Activated naive CD4-positive, alpha-beta T cell treated with Interleukin-2 at 50 U/mL for 16 hours (primary cell): ENCODE measurements at regions not wholly inside any gene's neighbourhood (a gene's known extent, or its start where the extent isn't known, plus 50 kb on each side); places are given as distances from the start of the nearest gene placed in this dataset.

Source experiments
- DNase-seq: peaks from one replicate; pipeline ENCODE4 v3.0.0-alpha.2; 2020

DNA sequence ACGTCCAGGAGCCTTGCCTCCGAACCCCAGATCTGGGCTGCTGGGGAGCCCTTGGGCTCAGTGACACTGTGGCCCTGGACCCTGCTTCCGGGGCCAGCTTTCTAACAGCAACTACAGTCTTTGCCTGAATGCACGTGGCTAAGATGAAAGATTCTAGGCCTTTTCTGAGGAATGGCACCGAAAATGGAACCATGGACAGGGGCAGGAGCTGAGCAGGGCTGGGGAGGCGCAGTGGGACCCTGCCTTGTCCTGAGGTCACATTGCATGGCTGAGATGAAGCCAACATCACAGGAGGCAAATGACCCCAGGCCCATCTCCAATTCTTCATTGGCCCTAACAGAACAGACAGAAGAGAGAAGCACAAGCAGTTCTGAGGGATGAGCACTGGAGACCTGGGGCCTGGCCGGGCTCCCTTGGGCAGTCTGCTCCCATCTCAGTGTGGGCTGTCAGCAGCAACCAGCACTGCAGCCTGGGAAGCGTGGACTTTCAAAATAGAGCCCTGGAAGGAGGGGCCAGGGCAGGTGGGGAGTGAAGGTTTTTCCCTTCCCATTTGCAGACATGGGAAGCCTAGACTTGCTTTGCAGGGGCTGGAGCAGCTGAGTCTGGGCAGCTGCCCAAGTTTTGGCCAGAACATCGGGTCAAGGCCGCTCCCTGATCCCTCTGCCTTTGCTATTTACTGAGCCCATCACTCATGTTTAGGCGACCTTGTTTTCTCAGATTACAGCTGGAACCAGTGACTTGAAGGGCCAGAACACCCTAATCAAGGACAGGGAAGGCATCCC lies 114.4 kb upstream of the TCERG1L start:
- DNase-seq, result no peak

- DNase-seq, result no peak
These were observed 115.0 kb upstream of the TCERG1L start for GRCh38 chr10:131426534-131426898.

- no peak for DNase-seq
These were observed 115.8 kb upstream of the TCERG1L start for GRCh38 chr10:131427281-131427680.

DNA sequence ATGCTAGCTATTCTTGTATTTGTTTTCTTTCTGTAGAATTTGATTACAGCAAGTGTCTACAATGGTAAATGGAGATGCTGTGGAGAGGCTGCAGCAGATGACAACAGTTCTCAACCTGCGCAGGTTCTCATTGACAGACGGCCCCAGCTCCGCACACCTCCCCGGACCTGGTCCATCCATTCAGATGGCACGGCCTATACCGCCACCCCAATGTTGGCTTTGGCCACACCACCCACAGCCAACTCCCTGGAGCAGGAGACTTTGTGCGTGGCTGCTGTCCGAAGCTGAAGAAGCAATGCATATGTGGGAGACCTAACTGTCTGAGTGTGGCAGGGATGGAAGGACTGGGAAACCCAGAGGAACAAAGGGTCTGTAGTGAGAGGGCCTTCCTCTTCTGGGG lies 116.4 kb upstream of the TCERG1L start:
- no peak for DNase-seq

DNA sequence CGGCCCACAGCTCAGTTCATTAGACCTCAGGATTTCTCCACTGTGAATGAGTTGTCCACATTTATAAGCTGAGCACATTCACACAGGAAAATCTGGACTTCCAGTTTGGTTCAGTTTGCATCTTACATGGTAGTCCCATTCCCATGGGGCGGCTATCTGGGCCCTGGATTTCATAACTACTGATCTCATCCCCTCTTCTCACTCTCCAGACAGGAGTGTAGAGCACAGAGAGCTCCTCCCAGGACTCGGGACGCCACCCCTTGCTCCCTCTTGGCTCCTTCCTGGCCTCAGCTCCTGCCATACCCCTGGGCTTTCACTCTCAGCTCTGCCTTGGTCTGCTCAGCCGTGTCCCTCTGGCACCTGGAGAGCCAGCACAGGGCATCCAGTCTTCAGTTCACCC lies 117.6 kb upstream of the TCERG1L start:
- no peak for DNase-seq

DNA sequence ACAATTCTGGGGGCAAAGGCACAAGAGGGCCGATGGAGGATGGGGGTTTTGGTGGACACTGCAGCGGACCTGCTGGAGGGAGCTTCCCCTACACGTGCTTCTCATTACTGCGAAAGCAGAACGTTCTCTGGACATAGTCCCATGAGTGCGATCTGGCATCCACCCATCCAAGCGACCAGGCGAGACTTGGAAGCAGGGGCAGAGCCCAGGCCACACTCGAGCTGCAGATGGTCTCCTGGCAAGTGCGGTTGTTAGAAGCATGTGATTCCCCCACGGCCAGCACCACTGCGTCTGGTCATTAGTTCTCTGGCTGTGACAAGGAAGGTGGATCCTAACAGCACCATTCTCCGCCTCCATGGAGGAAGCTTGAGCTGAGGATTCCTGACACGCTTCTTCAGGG lies 118.4 kb upstream of the TCERG1L start:
- DNase-seq, result no peak

- DNase-seq, result no peak
These were observed 119.3 kb upstream of the TCERG1L start for GRCh38 chr10:131430716-131431412.

- no peak for DNase-seq
These were observed 120.0 kb upstream of the TCERG1L start for GRCh38 chr10:131431533-131431932.

GRCh38 chr10:131431978-131432690 lies 120.6 kb upstream of the TCERG1L start:
- DNase-seq, result no peak

DNA sequence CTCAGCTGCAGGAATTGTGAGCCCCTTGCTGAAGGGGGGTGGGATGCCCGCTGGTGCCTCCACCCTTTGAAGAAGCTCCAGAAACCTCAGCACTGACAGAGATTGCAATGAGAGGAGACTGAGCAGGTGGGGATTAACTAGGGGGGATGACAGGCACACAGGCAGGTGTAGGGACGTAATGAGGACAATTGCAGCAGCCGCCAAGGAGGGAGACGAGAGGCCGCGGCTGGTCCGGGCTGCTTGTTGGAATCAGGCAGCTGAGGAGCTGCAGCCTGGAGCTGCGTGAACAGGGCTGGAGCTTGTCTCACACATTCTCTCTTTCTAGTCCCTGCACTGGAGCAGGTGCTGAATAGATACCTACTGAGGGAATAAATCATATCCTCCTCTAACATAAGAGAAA lies 122.0 kb upstream of the TCERG1L start:
- no peak for DNase-seq

DNA sequence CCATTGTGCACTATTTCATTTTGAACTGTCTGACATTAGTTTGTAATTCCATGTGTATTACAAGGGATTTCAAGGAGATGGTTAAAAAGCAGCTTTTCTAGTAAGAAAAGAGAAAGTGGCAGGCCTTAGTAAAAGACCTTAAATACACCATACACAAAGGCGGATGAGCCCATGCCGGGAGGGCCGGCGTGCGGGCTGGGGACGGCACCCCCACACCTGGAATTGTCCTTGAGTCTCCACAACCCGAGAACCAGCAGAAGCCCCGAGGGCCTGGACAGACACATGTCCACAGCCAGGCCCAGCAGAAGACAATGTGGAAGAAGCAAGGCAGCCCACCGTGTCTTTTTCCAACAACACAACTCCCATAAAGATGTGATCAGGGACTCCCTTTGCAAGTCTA lies 123.7 kb upstream of the TCERG1L start:
- DNase-seq, result no peak

DNA sequence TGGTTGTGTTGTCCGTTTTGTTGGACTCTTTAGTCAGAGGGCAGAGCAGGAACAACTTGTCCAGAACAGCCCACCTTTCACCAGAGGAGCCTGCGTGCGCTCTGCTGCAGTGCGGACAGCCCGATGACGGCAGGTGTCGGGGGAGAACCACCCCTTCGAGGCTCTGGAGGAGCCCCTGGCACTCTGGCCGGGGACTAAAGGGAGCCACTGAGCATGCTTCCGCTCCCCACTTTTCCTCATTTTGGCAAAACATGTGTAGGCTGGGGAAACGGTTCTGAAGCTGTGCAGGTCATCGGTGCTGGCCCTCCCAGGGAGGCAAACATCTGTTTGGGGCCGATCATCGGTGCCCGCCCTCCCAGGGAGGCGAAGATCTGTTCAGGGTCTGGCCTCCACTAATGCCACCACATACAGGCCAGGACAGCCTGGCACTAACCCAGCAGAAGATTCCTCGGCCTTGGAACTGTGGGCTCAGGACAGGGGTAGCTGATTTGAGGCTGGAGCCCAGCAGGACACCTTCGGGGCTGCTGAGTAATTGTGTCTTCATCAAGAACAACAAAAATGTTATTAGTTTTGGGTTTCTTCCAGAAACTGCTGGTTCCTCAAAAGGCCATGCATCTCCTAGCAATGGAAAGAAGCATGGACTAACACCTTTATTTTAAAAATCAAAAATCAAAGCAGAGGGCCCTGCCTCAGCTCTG lies 124.4 kb upstream of the TCERG1L start:
- DNase-seq, result no peak

DNA sequence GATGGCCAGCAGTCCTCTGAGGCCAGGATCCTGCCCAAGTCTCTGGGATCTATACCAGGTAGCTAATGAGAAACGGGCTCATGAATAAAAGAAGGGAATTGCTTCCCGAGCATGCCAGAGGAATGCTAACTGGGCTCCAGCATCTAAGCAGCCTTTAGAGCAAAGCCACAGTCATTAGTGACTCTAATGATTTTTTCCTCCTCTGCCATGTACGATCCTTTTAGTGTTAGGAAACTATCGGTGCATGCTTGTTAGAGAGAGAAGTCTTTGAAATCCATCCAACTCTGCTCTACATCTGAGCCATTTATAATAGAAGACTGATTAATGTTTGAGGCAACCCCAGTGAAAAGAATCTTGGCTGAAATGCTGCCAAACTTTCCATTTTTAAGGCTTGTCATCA lies 124.9 kb upstream of the TCERG1L start:
- no peak for DNase-seq

GRCh38 chr10:131437556-131438475 lies 126.3 kb upstream of the TCERG1L start:
- DNase-seq, result no peak

GRCh38 chr10:131438665-131439064 lies 127.1 kb upstream of the TCERG1L start:
- no peak for DNase-seq

- no peak for DNase-seq
These were observed 128.2 kb upstream of the TCERG1L start for GRCh38 chr10:131439705-131440104.

- DNase-seq, result no peak
These were observed 129.2 kb upstream of the TCERG1L start for GRCh38 chr10:131440405-131441360.

GRCh38 chr10:131442271-131442670 lies 130.8 kb upstream of the TCERG1L start:
- no peak for DNase-seq

DNA sequence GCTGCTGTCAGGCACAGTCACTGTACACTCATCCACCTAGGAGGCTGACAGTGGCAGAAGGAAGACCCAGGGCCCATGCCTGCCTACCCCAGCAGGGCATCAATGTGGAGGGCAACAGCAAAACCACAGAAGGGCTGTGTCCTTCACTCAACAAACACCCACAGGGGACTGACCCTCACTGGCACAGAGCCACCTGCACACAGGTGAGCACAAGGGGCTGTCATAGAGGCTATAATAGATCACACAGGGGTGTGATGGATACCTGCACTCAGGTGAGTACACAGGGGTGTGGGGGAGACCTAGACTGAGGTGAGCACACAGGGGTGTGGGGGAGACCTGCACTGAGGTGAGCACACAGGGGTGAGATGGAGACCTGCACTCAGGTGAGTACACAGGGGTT lies 132.8 kb upstream of the TCERG1L start:
- DNase-seq, result no peak

DNA sequence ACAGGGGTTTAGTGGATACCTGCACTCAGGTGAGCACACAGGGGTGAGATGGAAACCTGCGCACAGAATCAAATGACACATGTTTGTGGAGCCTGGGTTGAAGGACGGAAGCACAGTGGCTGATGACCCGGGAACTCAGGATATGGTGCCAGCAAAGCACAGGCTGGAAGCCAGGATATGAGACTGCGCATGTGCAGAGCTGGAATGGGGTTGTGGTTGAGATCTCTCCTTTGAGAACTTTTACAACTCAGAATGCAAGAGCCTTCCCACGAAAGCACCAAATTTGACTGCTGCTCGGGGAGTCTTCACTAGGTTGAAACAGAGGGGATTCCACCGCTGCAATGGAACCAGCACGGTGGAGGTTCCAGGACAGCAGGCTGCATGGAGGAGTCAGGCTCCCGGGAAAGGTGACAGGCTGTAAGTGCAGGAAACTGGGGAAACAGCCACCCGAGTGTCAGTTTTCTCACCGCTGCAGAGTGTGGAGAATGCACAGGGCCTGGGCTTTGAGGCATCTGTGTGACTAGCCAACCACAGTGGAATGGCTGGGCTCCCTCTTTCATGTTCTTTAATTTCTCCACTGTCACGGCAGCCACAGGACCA lies 133.4 kb upstream of the TCERG1L start:
- DNase-seq, result no peak

GRCh38 chr10:131445623-131446022 lies 134.1 kb upstream of the TCERG1L start:
- no peak for DNase-seq
